ENCODE measurements at regions not wholly inside any gene's neighbourhood (a gene's known extent, or its start where the extent isn't known, plus 50 kb on each side); places are given as distances from the start of the nearest gene placed in this dataset.

DNA sequence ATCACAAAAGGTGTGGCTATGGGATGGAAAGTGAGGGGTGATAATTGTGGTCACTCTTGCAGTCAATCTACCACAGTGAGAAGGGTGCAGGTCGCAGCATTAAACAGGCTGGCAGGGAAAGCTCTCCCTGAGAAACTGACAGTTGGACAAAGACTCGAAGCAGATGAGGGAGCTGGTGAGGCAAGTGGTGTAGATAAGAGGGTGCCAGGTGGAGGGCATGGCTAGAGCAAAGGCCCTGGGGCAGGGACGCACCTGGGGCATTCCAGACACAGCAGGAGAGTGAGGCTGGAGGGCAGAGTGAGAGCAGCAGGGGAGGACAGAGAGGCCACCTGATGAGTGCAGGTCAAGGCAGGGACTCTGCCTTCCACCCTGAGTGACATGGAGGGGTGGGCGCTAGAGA lies 264.8 kb downstream of the PRDM2 start:
- no peak for DNase-seq (ENCODE audit: low spot score)
- Histone ChIP-seq H3K4me3 (no peak overlapping the region), H3K27ac (no peak overlapping the region)
- TF ChIP-seq, protein P1, sequence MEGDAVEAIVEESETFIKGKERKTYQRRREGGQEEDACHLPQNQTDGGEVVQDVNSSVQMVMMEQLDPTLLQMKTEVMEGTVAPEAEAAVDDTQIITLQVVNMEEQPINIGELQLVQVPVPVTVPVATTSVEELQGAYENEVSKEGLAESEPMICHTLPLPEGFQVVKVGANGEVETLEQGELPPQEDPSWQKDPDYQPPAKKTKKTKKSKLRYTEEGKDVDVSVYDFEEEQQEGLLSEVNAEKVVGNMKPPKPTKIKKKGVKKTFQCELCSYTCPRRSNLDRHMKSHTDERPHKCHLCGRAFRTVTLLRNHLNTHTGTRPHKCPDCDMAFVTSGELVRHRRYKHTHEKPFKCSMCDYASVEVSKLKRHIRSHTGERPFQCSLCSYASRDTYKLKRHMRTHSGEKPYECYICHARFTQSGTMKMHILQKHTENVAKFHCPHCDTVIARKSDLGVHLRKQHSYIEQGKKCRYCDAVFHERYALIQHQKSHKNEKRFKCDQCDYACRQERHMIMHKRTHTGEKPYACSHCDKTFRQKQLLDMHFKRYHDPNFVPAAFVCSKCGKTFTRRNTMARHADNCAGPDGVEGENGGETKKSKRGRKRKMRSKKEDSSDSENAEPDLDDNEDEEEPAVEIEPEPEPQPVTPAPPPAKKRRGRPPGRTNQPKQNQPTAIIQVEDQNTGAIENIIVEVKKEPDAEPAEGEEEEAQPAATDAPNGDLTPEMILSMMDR (IDR thresholded peaks at IDR 0.05), result no peak

DNA sequence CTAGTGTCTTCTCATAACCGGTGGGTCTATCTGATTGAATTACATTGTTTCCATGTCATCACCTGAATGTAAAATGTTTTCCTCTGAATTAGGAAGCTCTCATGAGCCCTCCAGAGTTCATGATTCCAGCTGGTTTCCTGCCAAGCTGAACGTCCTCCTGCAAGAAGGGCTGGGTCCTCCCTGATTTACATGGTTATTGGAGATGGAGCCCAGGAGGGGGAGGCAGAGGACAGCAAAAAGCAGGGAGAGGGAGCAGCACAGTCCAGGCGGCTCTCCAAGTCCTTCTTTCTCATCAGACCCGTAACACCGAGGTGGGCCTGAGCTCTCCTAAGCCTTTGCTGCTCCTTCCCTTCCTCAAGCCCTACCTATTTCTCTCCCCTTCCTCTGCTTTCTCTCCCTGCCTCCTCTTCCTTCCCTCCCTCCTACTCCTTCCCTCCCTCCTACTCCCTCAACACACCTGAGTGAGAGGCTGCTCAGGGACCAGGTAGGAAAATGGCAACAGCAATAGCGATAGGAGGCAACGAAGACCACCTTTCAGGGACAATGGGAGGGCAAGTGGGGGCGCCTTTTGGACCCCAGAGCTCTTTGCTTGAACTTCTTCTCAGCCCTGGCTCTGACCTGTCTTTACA lies 265.9 kb downstream of the PRDM2 start:
- Histone ChIP-seq H3K27ac (no peak overlapping the region), H3K4me3 (no peak overlapping the region)
- DNase-seq (ENCODE audit: low spot score), result no peak
- TF ChIP-seq, protein P1 (IDR thresholded peaks at IDR 0.05), result no peak

DNA sequence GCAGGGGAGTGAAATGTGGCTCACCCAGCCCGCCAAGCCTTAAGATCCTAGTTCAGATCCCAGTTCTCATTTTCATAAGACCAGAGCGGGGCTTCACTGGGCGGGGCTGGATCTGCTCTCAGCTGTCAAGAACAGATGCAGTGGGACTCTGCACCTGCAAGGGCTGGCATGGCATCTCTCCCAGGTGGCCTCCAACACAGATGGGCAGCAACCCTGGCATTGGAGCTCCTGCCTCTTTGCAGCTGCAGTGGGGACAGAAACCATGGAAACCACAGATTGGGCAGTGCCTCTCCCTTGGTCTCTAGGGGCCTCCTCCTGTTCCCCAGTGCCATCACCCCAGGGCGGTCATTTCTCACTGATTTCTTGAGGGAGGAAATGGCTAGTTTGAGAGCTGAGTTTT lies 267.7 kb downstream of the PRDM2 start:
- TF ChIP-seq, protein P1 (IDR thresholded peaks at IDR 0.05), result no peak
- no peak overlapping the region for H3K4me3 ChIP-seq
- H3K27ac ChIP-seq, result no peak overlapping the region
- no peak for DNase-seq (ENCODE audit: low spot score)

DNA sequence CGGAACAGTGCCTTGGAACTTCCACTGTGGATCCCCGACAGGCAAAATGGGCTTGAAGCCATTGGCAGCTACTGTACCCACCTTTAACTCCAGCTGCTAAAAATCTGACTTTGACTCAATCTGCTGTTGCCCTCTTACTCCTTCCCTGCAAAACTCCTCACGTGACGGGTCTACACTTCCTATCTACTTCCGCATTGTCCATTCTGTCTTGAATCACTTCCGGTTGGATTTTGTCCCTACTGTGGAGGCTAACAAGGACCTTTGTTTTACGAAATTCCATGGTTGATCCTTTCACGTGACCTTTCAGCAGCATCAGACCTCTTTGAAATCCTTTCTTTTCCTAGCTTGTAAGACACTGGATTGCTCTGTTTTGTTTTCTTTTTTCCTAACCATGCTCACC lies 268.4 kb downstream of the PRDM2 start:
- no peak for DNase-seq (ENCODE audit: low spot score)
- no peak overlapping the region for H3K4me3 ChIP-seq
- TF ChIP-seq, protein P1 (IDR thresholded peaks at IDR 0.05), result no peak
- H3K27ac ChIP-seq, result no peak overlapping the region

DNA sequence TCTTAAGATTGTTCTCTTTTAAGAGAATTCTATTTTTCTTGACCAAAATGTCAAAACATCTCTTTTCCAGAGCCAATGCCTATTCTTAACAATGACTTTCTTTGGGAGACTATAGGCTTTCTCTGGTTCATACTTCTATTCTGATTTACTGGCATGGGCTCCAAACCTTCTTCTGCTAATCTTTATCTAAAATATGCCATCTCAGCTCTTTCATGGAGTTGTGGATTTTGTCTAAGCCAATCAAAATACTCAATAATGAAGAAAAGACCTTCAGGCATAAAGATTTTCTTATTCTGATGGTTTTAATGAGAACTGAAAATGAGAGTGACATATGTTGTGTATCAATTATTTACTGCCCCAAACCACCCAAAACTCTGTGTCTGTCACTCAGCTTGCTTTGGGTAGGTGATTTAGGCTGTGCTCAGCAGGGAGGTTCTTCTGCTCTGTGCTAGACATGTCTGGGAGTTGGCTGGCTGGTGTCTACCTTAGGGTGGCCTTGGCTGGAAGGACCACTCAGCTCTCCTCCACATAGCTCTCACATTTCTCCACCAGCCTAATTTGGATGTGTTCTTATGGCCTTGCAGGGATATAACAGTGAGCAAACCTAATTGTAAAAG lies 270.8 kb downstream of the PRDM2 start:
- Histone ChIP-seq H3K27ac (no peak overlapping the region), H3K4me3 (no peak overlapping the region)
- TF ChIP-seq, protein P1 (IDR thresholded peaks at IDR 0.05), result no peak
- no peak for DNase-seq (ENCODE audit: low spot score)

DNA sequence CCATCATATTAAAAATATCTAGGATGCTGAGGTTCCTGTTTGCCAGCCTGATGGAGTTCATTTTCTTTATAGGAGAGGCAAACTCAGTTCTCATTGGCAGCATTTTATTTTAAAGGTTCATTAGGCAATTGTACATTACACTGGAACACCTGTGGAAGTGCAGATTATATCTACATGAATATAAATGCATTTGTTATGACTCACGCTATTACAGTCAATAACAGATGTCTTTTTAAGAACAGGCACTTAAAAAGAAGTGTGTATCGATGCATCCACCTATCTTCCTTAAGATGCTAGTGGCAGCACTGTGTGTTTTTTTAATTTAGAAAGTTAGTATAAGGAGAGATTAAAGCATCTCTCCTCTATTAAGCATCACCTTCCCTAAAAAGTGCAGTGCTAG lies 276.5 kb downstream of the PRDM2 start:
- TF ChIP-seq, protein P1 (IDR thresholded peaks at IDR 0.05), result no peak
- DNase-seq (ENCODE audit: low spot score), result no peak
- no peak overlapping the region for H3K4me3 ChIP-seq
- H3K27ac ChIP-seq, result no peak overlapping the region

DNA sequence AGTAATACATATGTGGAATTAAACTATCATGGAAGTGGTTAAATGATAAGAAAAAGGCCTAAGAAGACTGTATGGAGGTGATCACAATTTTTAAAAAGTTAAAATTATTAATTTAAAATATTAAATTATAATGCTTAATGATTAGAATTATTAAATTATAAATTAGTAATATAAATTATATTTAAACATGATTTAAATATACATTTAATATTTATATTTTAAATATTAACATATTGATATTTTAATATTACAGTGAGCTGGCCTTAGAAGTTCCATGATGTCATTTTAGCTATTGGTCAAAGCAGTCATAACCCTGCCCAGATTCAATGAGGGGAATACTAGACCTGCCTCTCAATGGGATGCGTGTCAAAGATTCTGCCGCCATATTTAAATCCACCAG lies 281.2 kb downstream of the PRDM2 start:
- no peak overlapping the region for H3K4me3 ChIP-seq
- DNase-seq (ENCODE audit: low spot score), result no peak
- TF ChIP-seq, protein P1 (IDR thresholded peaks at IDR 0.05), result no peak
- H3K27ac ChIP-seq, result no peak overlapping the region
